Mucosa of descending colon (tissue), 3 donors: ENCODE measurements at regions not wholly inside any gene's neighbourhood (a gene's known extent, or its start where the extent isn't known, plus 50 kb on each side); places are given as distances from the start of the nearest gene placed in this dataset.

Experiments used
- ATAC-seq: fragments of 200-7000 bp; cut with Tn5 transposase; one replicate; pipeline ENCODE4 v1.9.1; 2020; ENCODE audit warnings: mild to moderate bottlenecking, moderate library complexity
- DNase-seq, 3 donors: peaks; one replicate each; pipeline ENCODE4 v3.0.0-alpha.2; 2020
- H3K36me3 ChIP-seq: fragments of 200-600 bp; one replicate; pipeline ENCODE4 v1.8.0; 2021; ENCODE audit warnings: low read depth, mild to moderate bottlenecking
- H3K4me1 ChIP-seq: fragments of 200-600 bp; one replicate; pipeline ENCODE4 v1.8.0; 2021; ENCODE audit warnings: low read depth, mild to moderate bottlenecking
- H3K4me3 ChIP-seq: fragments of 200-600 bp; one replicate; pipeline ENCODE4 v1.8.0; 2021; ENCODE audit warnings: mild to moderate bottlenecking
- H3K9me3 ChIP-seq: fragments of 200-600 bp; one replicate; pipeline ENCODE4 v1.8.0; 2021; ENCODE audit warnings: mild to moderate bottlenecking
- intact Hi-C, 2 donors: fragments of 100-400 bp; cut with DNase I in 1 of 2; cut with micrococcal nuclease in 1 of 2; formaldehyde crosslinking; loops; one replicate each; pipeline versions ENCODE4 v1.11.0 to v1.11.1; 2022; cut with DNase I, micrococcal nuclease
- TF ChIP-seq, protein P1 (sequence below): fragments of 200-600 bp; IDR thresholded peaks from one replicate; pipeline ENCODE4 v1.8.0; 2022; ENCODE audit warnings: antibody characterized with exemption, mild to moderate bottlenecking
- donor health status: DM: no; HTN: no; CAD: no; lungs with moderate emphysema.
- donor health status: DM: no; HTN: no; CAD: no.
- donor health status: DM: no; HTN: yes; CAD: no.

DNA sequence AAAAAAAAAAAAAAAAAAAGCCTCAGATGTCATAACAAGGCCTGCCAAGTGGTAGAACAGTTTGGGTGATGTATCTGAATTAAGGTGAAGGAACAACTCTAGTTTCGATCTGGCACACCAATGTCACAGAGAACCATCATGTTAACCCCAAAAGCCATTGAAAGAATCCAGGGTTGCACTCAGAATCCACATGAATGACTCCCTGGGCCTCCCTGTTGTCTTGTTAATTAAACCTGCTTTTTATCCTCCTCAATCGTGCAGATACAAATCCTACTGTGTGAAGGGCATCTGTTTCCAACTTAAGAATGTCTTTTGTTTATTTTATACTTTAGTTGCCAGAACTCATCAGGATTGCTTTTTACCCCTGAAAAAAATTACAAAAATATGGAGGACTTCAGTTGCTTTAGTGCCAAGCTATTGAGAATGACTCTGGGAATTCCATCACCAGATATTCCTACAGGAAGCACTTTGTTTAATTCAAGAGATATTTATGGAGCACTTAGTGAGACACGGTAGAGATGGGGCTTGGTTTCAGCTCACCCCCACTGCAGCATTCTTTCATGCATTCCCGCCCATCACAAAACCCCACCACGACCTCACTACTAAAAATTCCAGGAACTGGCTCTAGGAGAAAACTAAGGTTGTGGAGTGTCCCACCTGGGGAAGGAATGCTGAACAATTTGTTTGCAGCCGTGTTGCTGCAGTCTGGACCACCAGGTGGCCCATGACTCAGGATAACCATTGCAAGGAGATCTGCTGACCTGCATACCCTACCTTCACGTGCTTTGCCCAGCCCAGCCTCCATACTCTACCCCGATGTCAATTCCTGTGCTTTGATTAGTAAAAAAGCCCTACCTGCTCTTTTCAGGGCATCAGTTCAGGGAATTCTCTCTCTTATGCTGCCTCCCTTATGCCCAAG, 63.8 kb upstream of the GPRC5B start:
- intact Hi-C loops, result no loop called here
- Histone ChIP-seq H3K4me1 (no peaks in the 10 kb centered on the region), H3K4me3 (no peak overlapping the region), H3K9me3 (no peaks in the 10 kb centered on the region), H3K36me3 (no peaks in the 10 kb centered on the region)
- TF ChIP-seq, protein P1, sequence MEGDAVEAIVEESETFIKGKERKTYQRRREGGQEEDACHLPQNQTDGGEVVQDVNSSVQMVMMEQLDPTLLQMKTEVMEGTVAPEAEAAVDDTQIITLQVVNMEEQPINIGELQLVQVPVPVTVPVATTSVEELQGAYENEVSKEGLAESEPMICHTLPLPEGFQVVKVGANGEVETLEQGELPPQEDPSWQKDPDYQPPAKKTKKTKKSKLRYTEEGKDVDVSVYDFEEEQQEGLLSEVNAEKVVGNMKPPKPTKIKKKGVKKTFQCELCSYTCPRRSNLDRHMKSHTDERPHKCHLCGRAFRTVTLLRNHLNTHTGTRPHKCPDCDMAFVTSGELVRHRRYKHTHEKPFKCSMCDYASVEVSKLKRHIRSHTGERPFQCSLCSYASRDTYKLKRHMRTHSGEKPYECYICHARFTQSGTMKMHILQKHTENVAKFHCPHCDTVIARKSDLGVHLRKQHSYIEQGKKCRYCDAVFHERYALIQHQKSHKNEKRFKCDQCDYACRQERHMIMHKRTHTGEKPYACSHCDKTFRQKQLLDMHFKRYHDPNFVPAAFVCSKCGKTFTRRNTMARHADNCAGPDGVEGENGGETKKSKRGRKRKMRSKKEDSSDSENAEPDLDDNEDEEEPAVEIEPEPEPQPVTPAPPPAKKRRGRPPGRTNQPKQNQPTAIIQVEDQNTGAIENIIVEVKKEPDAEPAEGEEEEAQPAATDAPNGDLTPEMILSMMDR, result no peak
- ATAC-seq (no peak), DNase-seq (no peak)

DNA sequence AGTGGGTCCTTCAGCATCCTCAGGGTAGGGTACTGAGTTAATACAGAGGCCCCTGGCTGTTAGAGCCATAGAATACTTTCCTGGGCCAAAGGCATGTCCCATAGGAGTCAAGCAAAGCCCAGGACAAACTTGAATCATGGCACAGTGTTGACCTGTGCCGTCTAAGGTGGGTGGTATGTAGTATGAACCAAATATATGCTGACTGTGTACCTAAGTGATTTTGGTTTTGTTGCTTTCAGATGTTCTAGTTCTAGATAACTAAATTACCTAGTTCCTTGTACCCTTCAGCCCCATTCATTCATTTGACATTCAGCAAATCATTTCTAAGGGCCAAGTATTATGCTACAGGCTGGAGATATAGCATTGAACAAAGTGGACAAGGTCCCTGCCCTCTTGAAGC, 61.3 kb upstream of the GPRC5B start:
- ATAC-seq (no peak), DNase-seq (no peak)
- TF ChIP-seq, protein P1, result no peak
- no peaks in the 10 kb centered on the region for H3K9me3 ChIP-seq
- intact Hi-C loops, result no loop called here
- no peaks in the 10 kb centered on the region for H3K4me1 ChIP-seq
- no peak overlapping the region for H3K4me3 ChIP-seq
- H3K36me3 ChIP-seq, result no peaks in the 10 kb centered on the region

DNA sequence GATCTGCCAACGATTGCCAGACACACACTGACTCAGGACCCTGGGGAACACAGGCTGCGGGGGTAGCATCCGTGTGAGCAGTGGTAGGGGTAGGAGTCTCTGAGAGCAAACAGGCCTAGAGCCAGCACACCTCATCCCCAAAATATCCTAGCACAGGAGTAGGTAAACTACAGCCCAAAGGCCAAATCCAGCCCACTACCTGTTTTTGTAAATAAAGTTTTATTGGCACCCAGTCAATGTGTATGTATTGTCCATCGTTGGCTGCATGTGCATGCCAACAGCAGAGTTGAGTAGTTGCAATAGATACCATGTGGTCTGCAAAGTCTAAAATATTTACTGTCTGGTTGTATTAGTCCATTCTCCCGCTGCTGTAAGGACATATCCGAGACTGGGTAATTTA, 55.5 kb upstream of the GPRC5B start:
- Histone ChIP-seq H3K4me3 (no peak overlapping the region), H3K36me3 (no peaks in the 10 kb centered on the region), H3K9me3 (no peaks in the 10 kb centered on the region), H3K4me1 (no peaks in the 10 kb centered on the region)
- TF ChIP-seq, protein P1, result no peak
- no peak for ATAC-seq
- DNase-seq, result no peak
- intact Hi-C loops, result no loop called here

DNA sequence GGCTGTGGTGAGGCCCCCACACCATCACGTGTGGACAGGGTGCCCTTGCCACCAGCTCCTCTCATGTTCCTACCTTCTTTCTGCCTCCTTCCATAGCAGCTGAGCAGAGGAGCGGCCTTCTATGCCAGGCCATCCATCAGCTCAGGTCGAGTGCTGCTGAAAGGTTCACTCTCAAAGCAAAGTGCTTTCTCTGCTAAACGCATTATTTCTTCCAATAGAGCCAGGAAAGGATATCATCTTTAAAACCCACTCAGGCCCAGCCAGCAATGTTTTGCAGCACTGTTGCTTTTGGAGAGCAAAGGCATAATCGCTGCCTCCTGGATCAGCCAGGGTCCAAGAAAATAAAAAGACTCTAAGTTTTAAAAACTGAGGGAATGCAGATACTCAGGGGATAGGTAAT, 54.9 kb upstream of the GPRC5B start:
- DNase-seq (no peak), ATAC-seq (no peak)
- Histone ChIP-seq H3K4me3 (no peak overlapping the region), H3K9me3 (no peaks in the 10 kb centered on the region), H3K36me3 (no peaks in the 10 kb centered on the region), H3K4me1 (no peaks in the 10 kb centered on the region)
- intact Hi-C loops, result no loop called here
- TF ChIP-seq, protein P1, result no peak

DNA sequence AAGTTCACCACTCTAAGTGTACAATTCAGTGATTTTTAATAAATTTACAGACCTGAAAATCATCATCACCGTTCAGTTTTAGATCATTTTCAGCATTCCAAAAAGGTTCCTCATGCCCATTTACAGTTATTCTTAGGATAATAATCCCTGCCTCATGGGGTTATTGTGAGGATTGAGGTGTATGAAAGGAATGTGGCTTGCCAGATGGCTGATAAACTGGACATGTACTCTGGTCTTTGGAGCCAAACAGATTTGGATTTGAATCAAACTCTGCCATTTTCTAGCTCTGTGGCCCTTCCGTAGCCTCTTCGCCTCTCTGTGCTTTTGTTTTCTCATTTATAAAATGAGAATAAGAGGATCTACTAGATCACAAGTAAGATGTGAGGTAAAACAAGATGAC, 53.9 kb upstream of the GPRC5B start:
- ATAC-seq (no peak), DNase-seq (no peak)
- Histone ChIP-seq H3K4me1 (no peaks in the 10 kb centered on the region), H3K4me3 (no peak overlapping the region), H3K9me3 (no peaks in the 10 kb centered on the region), H3K36me3 (no peaks in the 10 kb centered on the region)
- TF ChIP-seq, protein P1, result no peak
- intact Hi-C loops, result no loop called here
